ENCODE measurements at regions not wholly inside any gene's neighbourhood (a gene's known extent, or its start where the extent isn't known, plus 50 kb on each side); places are given as distances from the start of the nearest gene placed in this dataset.

GRCh38 chr17:77593081-77593480, 365.4 kb upstream of the TNRC6C start:
- no peak for DNase-seq

GRCh38 chr17:77594416-77595209, 363.9 kb upstream of the TNRC6C start:
- no peak for DNase-seq

- DNase-seq: peak; percentile 33
These were observed 361.7 kb upstream of the TNRC6C start for GRCh38 chr17:77596491-77597417.

GRCh38 chr17:77597418-77598240, 360.9 kb upstream of the TNRC6C start:
- DNase-seq: no peak

- no peak for DNase-seq
These were observed 360.3 kb upstream of the TNRC6C start for GRCh38 chr17:77598241-77598620.

GRCh38 chr17:77599699-77600098, 358.8 kb upstream of the TNRC6C start:
- DNase-seq: no peak

- no peak for DNase-seq
These were observed 358.2 kb upstream of the TNRC6C start for GRCh38 chr17:77600346-77600745.

- peak; percentile 56 for DNase-seq
These were observed 357.2 kb upstream of the TNRC6C start for GRCh38 chr17:77601054-77601979.

GRCh38 chr17:77602062-77602746, 356.3 kb upstream of the TNRC6C start:
- no peak for DNase-seq

- DNase-seq: no peak
These were observed 355.4 kb upstream of the TNRC6C start for GRCh38 chr17:77602883-77603640.

GRCh38 chr17:77604301-77604972, 354.1 kb upstream of the TNRC6C start:
- no peak for DNase-seq

- DNase-seq: no peak
These were observed 353.6 kb upstream of the TNRC6C start for GRCh38 chr17:77604973-77605313.

GRCh38 chr17:77606146-77606864, 352.2 kb upstream of the TNRC6C start:
- DNase-seq: no peak

- DNase-seq: no peak
These were observed 351.7 kb upstream of the TNRC6C start for GRCh38 chr17:77606865-77607210.

- no peak for DNase-seq
These were observed 350.9 kb upstream of the TNRC6C start for GRCh38 chr17:77607606-77608005.

- DNase-seq: no peak
These were observed 350.1 kb upstream of the TNRC6C start for GRCh38 chr17:77608431-77608830.

- DNase-seq: peak; percentile 81
These were observed 348.7 kb upstream of the TNRC6C start for GRCh38 chr17:77609553-77610517.

GRCh38 chr17:77610518-77610893, 348.0 kb upstream of the TNRC6C start:
- no peak for DNase-seq
